Dermis microvascular lymphatic vessel endothelial cell (primary cell): ENCODE measurements at regions not wholly inside any gene's neighbourhood (a gene's known extent, or its start where the extent isn't known, plus 50 kb on each side); places are given as distances from the start of the nearest gene placed in this dataset.

Experiments used
- DNase-seq, 2 donors: peaks; one replicate each; pipeline versions ENCODE4 v3.0.0 to v3.0.0-alpha.2; 2010; ENCODE audit warnings: low read depth in 2 of 2

- DNase-seq, result no peak
These were observed 183.8 kb upstream of the CD180 start for GRCh38 chr5:67380431-67380830.

- DNase-seq, result no peak
These were observed 183.2 kb upstream of the CD180 start for GRCh38 chr5:67379753-67380152.

- DNase-seq, result no peak
These were observed 181.7 kb upstream of the CD180 start for GRCh38 chr5:67378256-67378655.

GRCh38 chr5:67377631-67378030, 181.0 kb upstream of the CD180 start:
- no peak for DNase-seq

- no peak for DNase-seq
These were observed 179.0 kb upstream of the CD180 start for GRCh38 chr5:67375606-67376005.

GRCh38 chr5:67374378-67374777, 177.8 kb upstream of the CD180 start:
- no peak for DNase-seq

- DNase-seq, result no peak
These were observed 176.9 kb upstream of the CD180 start for GRCh38 chr5:67373518-67373917.

- DNase-seq, result no peak
These were observed 176.3 kb upstream of the CD180 start for GRCh38 chr5:67372887-67373286.

GRCh38 chr5:67371924-67372323, 175.3 kb upstream of the CD180 start:
- no peak for DNase-seq

- DNase-seq, result no peak
These were observed 170.2 kb upstream of the CD180 start for GRCh38 chr5:67366691-67367395.

- no peak for DNase-seq
These were observed 169.7 kb upstream of the CD180 start for GRCh38 chr5:67366276-67366675.

- DNase-seq, result no peak
These were observed 167.9 kb upstream of the CD180 start for GRCh38 chr5:67364381-67364970.

GRCh38 chr5:67363963-67364362, 167.4 kb upstream of the CD180 start:
- DNase-seq, result no peak

GRCh38 chr5:67363180-67363709, 166.6 kb upstream of the CD180 start:
- DNase-seq, result no peak

- DNase-seq, result peak; percentile 20 to 88
These were observed 165.5 kb upstream of the CD180 start for GRCh38 chr5:67361932-67362729.

- DNase-seq, result no peak
These were observed 163.4 kb upstream of the CD180 start for GRCh38 chr5:67360047-67360446.

- no peak for DNase-seq
These were observed 161.6 kb upstream of the CD180 start for GRCh38 chr5:67358186-67358585.

- no peak for DNase-seq
These were observed 158.6 kb upstream of the CD180 start for GRCh38 chr5:67355120-67355713.

GRCh38 chr5:67353500-67354450, 157.2 kb upstream of the CD180 start:
- peak in 1 of 2 donors; percentile 11 for DNase-seq

GRCh38 chr5:67350618-67351201, 154.1 kb upstream of the CD180 start:
- DNase-seq, result peak; percentile 22 to 36
